IMR-90 (cell line): ENCODE measurements at regions not wholly inside any gene's neighbourhood (a gene's known extent, or its start where the extent isn't known, plus 50 kb on each side); places are given as distances from the start of the nearest gene placed in this dataset.

Experiments
- ATAC-seq: fragments of 200-7000 bp; cut with Tn5 transposase; 2 replicates; pipeline ENCODE4 v1.9.1; 2020; ENCODE audit warnings: low read depth, mild to moderate bottlenecking, moderate library complexity
- BruUV-seq: library from RNA; stranded (reverse); fragments of 400-500 nt; replicated peaks from 2 replicates; lab custom pipeline; 2021; lab: Mats Ljungman, UMichigan
- CTCF ChIA-PET: fragments of 300-600 bp; formaldehyde crosslinking; extraction: SDS; loops from one replicate; lab custom pipeline; 2021; ENCODE audit warnings: antibody characterized with exemption; lab: Yijun Ruan, JAX
- POLR2A ChIA-PET: fragments of 300-600 bp; sonication (Branson Sonifier 250); formaldehyde crosslinking; loops from one replicate; lab custom pipeline; 2022; ENCODE audit warnings: antibody characterized with exemption; ENCODE audit not compliant: unreplicated experiment; lab: Charles Lee
- DNase-seq: peaks from one replicate; pipeline ENCODE4 v3.0.0; 2013
- H2AFZ ChIP-seq: replicated peaks from 2 replicates; pipeline ENCODE3; 2013; ENCODE audit warnings: low read length, mild to moderate bottlenecking; ENCODE audit not compliant: poor library complexity
- H2AK5ac ChIP-seq: 2 replicates; pipeline ENCODE4 v1.6.1; 2013; ENCODE audit warnings: low read depth, low read length, inconsistent platforms
- H2AK9ac ChIP-seq: replicated peaks from 2 replicates; pipeline ENCODE3; 2013; ENCODE audit warnings: mild to moderate bottlenecking, low read depth, low read length, moderate library complexity; ENCODE audit not compliant: poor library complexity
- H2BK120ac ChIP-seq: 2 replicates; pipeline ENCODE4 v1.6.1; 2013; ENCODE audit warnings: low read depth, low read length, inconsistent platforms
- H2BK15ac ChIP-seq: 3 replicates; pipeline ENCODE4 v1.6.1; 2013; ENCODE audit warnings: low read depth, low read length, inconsistent platforms
- H2BK20ac ChIP-seq: 2 replicates; pipeline ENCODE4 v1.6.1; 2013; ENCODE audit warnings: low read depth, mild to moderate bottlenecking, inconsistent platforms, low read length, moderate library complexity
- H2BK5ac ChIP-seq: 2 replicates; pipeline ENCODE4 v1.6.1; 2013; ENCODE audit warnings: mild to moderate bottlenecking, low read depth, low read length, inconsistent platforms; ENCODE audit not compliant: poor library complexity, severe bottlenecking
- H3K14ac ChIP-seq: replicated peaks from 2 replicates; pipeline ENCODE4 v1.6.1; 2013; ENCODE audit warnings: low read depth, low read length, inconsistent platforms
- H3K18ac ChIP-seq: 2 replicates; pipeline ENCODE4 v1.6.1; 2013; ENCODE audit warnings: low read depth, low read length, control low read depth
- H3K23ac ChIP-seq: 2 replicates; pipeline ENCODE4 v1.6.1; 2013; ENCODE audit warnings: low read depth, low read length, inconsistent platforms
- H3K27ac ChIP-seq: 2 replicates; pipeline ENCODE4 v1.5.1; 2013; ENCODE audit warnings: mild to moderate bottlenecking, control low read depth, low read length; ENCODE audit not compliant: insufficient read depth
- H3K27me3 ChIP-seq: 2 replicates; pipeline ENCODE4 v1.6.1; 2013; ENCODE audit warnings: low read length; ENCODE audit not compliant: control insufficient read depth, insufficient read depth
- H3K36me3 ChIP-seq: 2 replicates; pipeline ENCODE4 v1.6.1; 2013; ENCODE audit warnings: low read length, mixed read lengths; ENCODE audit not compliant: control insufficient read depth, insufficient read depth
- H3K4ac ChIP-seq: 2 replicates; pipeline ENCODE4 v1.6.1; 2013; ENCODE audit warnings: low read depth, low read length, inconsistent platforms
- H3K4me1 ChIP-seq: 2 replicates; pipeline ENCODE4 v1.6.1; 2013; ENCODE audit warnings: low read length, mixed read lengths; ENCODE audit not compliant: control insufficient read depth, insufficient read depth
- H3K4me2 ChIP-seq: 2 replicates; pipeline ENCODE4 v1.6.1; 2013; ENCODE audit warnings: low read depth, mild to moderate bottlenecking, control low read depth, low read length, moderate library complexity
- H3K4me3 ChIP-seq: 2 replicates; pipeline ENCODE4 v1.5.1; 2013; ENCODE audit warnings: low read depth, mild to moderate bottlenecking, control low read depth, low read length, moderate library complexity; ENCODE audit not compliant: insufficient read depth
- H3K56ac ChIP-seq: 2 replicates; pipeline ENCODE4 v1.6.1; 2013; ENCODE audit warnings: low read length, inconsistent platforms; ENCODE audit not compliant: insufficient read depth; ENCODE audit errors: extremely low read depth
- H3K79me1 ChIP-seq, 2 experiments: 2 replicates each; pipeline ENCODE4 v1.6.1; 2013; ENCODE audit warnings: low read length in 2 of 2, inconsistent platforms in 1 of 2, low read depth in 1 of 2
- H3K9ac ChIP-seq: 2 replicates; pipeline ENCODE4 v1.6.1; 2013; ENCODE audit warnings: low read depth, low read length, control low read depth
- H3K9me1 ChIP-seq: 2 replicates; pipeline ENCODE4 v1.6.1; 2013; ENCODE audit warnings: low read length, inconsistent platforms; ENCODE audit not compliant: insufficient read depth
- H3K9me3 ChIP-seq: 2 replicates; pipeline ENCODE4 v1.6.1; 2013; ENCODE audit warnings: low read length; ENCODE audit not compliant: control insufficient read depth, insufficient read depth
- H4K20me1 ChIP-seq: 2 replicates; pipeline ENCODE4 v1.6.1; 2013; ENCODE audit warnings: low read length, inconsistent platforms; ENCODE audit not compliant: insufficient read depth
- H4K5ac ChIP-seq: 2 replicates; pipeline ENCODE4 v1.6.1; 2013; ENCODE audit warnings: mild to moderate bottlenecking, low read depth, low read length, control low read depth
- H4K8ac ChIP-seq, 2 experiments: 2 replicates each; pipeline ENCODE4 v1.6.1; 2013; ENCODE audit warnings: low read depth in 2 of 2, low read length in 2 of 2, control low read depth in 1 of 2, inconsistent platforms in 1 of 2
- H4K91ac ChIP-seq: 2 replicates; pipeline ENCODE4 v1.6.1; 2013; ENCODE audit warnings: low read depth, low read length, inconsistent platforms; ENCODE audit not compliant: insufficient read depth
- BHLHE40 ChIP-seq: fragments of 150-350 bp; IDR thresholded peaks from 2 replicates; pipeline ENCODE4 v1.6.1; 2016; ENCODE audit warnings: mild to moderate bottlenecking, low read depth, low read length
- CEBPB ChIP-seq: IDR thresholded peaks from 2 replicates; pipeline ENCODE4 v1.6.1; 2012; ENCODE audit warnings: low read depth, low read length, improper control_type of control experiment
- FOS ChIP-seq: fragments of 150-350 bp; IDR thresholded peaks from 2 replicates; pipeline ENCODE4 v1.6.1; 2016; ENCODE audit warnings: low read depth, low read length
- POLR2A ChIP-seq: IDR thresholded peaks from 2 replicates; pipeline ENCODE4 v1.6.1; 2012; ENCODE audit warnings: mild to moderate bottlenecking, low read depth, low read length
- RAD21 ChIP-seq: IDR thresholded peaks from 2 replicates; pipeline ENCODE4 v1.6.1; 2012; ENCODE audit warnings: low read length, improper control_type of control experiment
- WGBS, 2 experiments: methylation state at CpG; one replicate each; pipeline versions ENCODE4 v1.1.5 to v1.1.7; 2013; ENCODE audit warnings: missing lambda C conversion rate in 2 of 2; ENCODE audit not compliant: insufficient read length in 1 of 2; ENCODE audit errors: extremely low coverage in 2 of 2; 5-methylcytosine and 5-hydroxymethylcytosine counted together
- dilution Hi-C: fragments of 300-500 bp; cut with HindIII; formaldehyde crosslinking; loops from one replicate; pipeline ENCODE4 v1.14.3; 2018; ENCODE audit warnings: low sequenced_read_pairs; ENCODE audit not compliant: unreplicated experiment
- in situ Hi-C: fragments of 300-500 bp; cut with MboI; formaldehyde crosslinking; loops from 3 replicates; pipeline ENCODE4 v1.14.3; 2019; ENCODE audit warnings: low sequenced_read_pairs, inconsistent platforms, mixed read lengths
- intact Hi-C: fragments of 100-400 bp; cut with micrococcal nuclease; formaldehyde crosslinking; loops from 2 replicates; pipeline ENCODE4 v1.10.0; 2022

GRCh38 chr12:125878483-125878882 lies 813.2 kb downstream of the AACS start:
- no peaks in the 10 kb centered on the region for H3K36me3 ChIP-seq
- TF ChIP-seq RAD21 (no peak), BHLHE40 (no peak), POLR2A (no peak), FOS (no peak), CEBPB (no peak)
- no peak overlapping the region for H2AFZ ChIP-seq
- no peak overlapping the region for H4K5ac ChIP-seq
- no peak overlapping the region for H3K4ac ChIP-seq
- no peak overlapping the region for H3K14ac ChIP-seq
- no peaks in the 10 kb centered on the region for H3K79me1 ChIP-seq
- H3K9ac ChIP-seq: no peak overlapping the region
- H2BK15ac ChIP-seq: no peak overlapping the region
- H3K23ac ChIP-seq: no peak overlapping the region
- in situ Hi-C loops (no loop called here), intact Hi-C loops (no loop called here), dilution Hi-C loops (no loop called here)
- no CpG with 5 or more reads among the region's 4 CpGs for WGBS, 2 experiments
- H2BK20ac ChIP-seq: no peak overlapping the region
- no peak overlapping the region for H2AK9ac ChIP-seq
- ChIA-PET CTCF (no interaction called here), POLR2A (no interaction called here)
- H3K27me3 ChIP-seq: no peaks in the 10 kb centered on the region
- H3K9me3 ChIP-seq: peaks cover 16% of the 10 kb centered on the region
- H4K8ac ChIP-seq: no peak overlapping the region
- H3K56ac ChIP-seq: no peak overlapping the region
- ATAC-seq (no peak), DNase-seq (no peak)
- no peaks in the 10 kb centered on the region for H3K9me1 ChIP-seq
- no peaks in the 10 kb centered on the region for H4K20me1 ChIP-seq
- no peak overlapping the region for H3K4me2 ChIP-seq
- H2BK120ac ChIP-seq: no peak overlapping the region
- H2BK5ac ChIP-seq: no peak overlapping the region
- H3K4me1 ChIP-seq: no peaks in the 10 kb centered on the region
- no TSS peak for BruUV-seq
- no peak overlapping the region for H4K91ac ChIP-seq
- no peak overlapping the region for H3K27ac ChIP-seq
- H3K4me3 ChIP-seq: no peak overlapping the region
- H3K18ac ChIP-seq: no peak overlapping the region
- H2AK5ac ChIP-seq: no peak overlapping the region
